ENCODE measurements at regions not wholly inside any gene's neighbourhood (a gene's known extent, or its start where the extent isn't known, plus 50 kb on each side); places are given as distances from the start of the nearest gene placed in this dataset.
"Not testable (repeated sequence)": the region's sequence is repeated elsewhere in the genome, so short reads cannot be mapped to it uniquely, and the experiment has no call there.

- ATAC-seq (ENCODE audit: insufficient number of reproducible peaks, low FRiP score, low read depth) (no peak), DNase-seq (ENCODE audit: low spot score) (no peak)
- Histone ChIP-seq H3K36me3 (no peaks in the 10 kb centered on the region), H3K4me1 (ENCODE audit: control insufficient read depth in 1 of 2, low read depth in 2 of 2) (no peaks in the 10 kb centered on the region), H3K4me3 (no peak overlapping the region), H3K27ac (no peak overlapping the region), H3K27me3 (replicated peaks; ENCODE audit: insufficient read depth) (no peaks in the 10 kb centered on the region), H3K9me3 (no peaks in the 10 kb centered on the region)
- no peak for TF ChIP-seq CTCF (IDR thresholded peaks at IDR 0.05)
These were observed 297.7 kb upstream of the CLEC14A start for GRCh38 chr14:38553586-38553985.

- no peaks in the 10 kb centered on the region for H3K4me1 ChIP-seq (ENCODE audit: control insufficient read depth in 1 of 2, low read depth in 2 of 2)
- TF ChIP-seq CTCF (IDR thresholded peaks at IDR 0.05) = no peak
- H3K27me3 ChIP-seq (replicated peaks; ENCODE audit: insufficient read depth) = no peaks in the 10 kb centered on the region
- no peak overlapping the region for H3K27ac ChIP-seq
- no peaks in the 10 kb centered on the region for H3K36me3 ChIP-seq
- no peak overlapping the region for H3K4me3 ChIP-seq
- DNase-seq (ENCODE audit: low spot score) (no peak), ATAC-seq (ENCODE audit: insufficient number of reproducible peaks, low FRiP score, low read depth) (no peak)
- no peaks in the 10 kb centered on the region for H3K9me3 ChIP-seq
These were observed 293.7 kb upstream of the CLEC14A start for GRCh38 chr14:38549564-38549963.

GRCh38 chr14:38547961-38548490 is 292.1 kb upstream of the CLEC14A start:
- TF ChIP-seq CTCF (IDR thresholded peaks at IDR 0.05) = no peak
- H3K36me3 ChIP-seq = no peaks in the 10 kb centered on the region
- DNase-seq (ENCODE audit: low spot score) (no peak), ATAC-seq (ENCODE audit: insufficient number of reproducible peaks, low FRiP score, low read depth) (no peak)
- no peak overlapping the region for H3K4me3 ChIP-seq
- no peaks in the 10 kb centered on the region for H3K4me1 ChIP-seq (ENCODE audit: control insufficient read depth in 1 of 2, low read depth in 2 of 2)
- H3K27me3 ChIP-seq (replicated peaks; ENCODE audit: insufficient read depth) = no peaks in the 10 kb centered on the region
- H3K27ac ChIP-seq = no peak overlapping the region
- no peaks in the 10 kb centered on the region for H3K9me3 ChIP-seq

GRCh38 chr14:38546932-38547551 is 291.1 kb upstream of the CLEC14A start:
- Histone ChIP-seq H3K27ac (no peak overlapping the region), H3K4me1 (ENCODE audit: control insufficient read depth in 1 of 2, low read depth in 2 of 2) (no peaks in the 10 kb centered on the region), H3K9me3 (no peaks in the 10 kb centered on the region), H3K27me3 (replicated peaks; ENCODE audit: insufficient read depth) (no peaks in the 10 kb centered on the region), H3K4me3 (no peak overlapping the region), H3K36me3 (no peaks in the 10 kb centered on the region)
- DNase-seq (ENCODE audit: low spot score) (no peak), ATAC-seq (ENCODE audit: insufficient number of reproducible peaks, low FRiP score, low read depth) (no peak)
- TF ChIP-seq CTCF (IDR thresholded peaks at IDR 0.05) = no peak

GRCh38 chr14:38544776-38545175 is 288.9 kb upstream of the CLEC14A start:
- Histone ChIP-seq H3K4me3 (no peak overlapping the region), H3K27me3 (replicated peaks; ENCODE audit: insufficient read depth) (no peaks in the 10 kb centered on the region), H3K27ac (no peak overlapping the region), H3K4me1 (ENCODE audit: control insufficient read depth in 1 of 2, low read depth in 2 of 2) (no peaks in the 10 kb centered on the region), H3K36me3 (no peaks in the 10 kb centered on the region), H3K9me3 (no peaks in the 10 kb centered on the region)
- DNase-seq (ENCODE audit: low spot score) = no peak
- no peak for TF ChIP-seq CTCF (IDR thresholded peaks at IDR 0.05)
- no peak for ATAC-seq (ENCODE audit: insufficient number of reproducible peaks, low FRiP score, low read depth)

GRCh38 chr14:38543851-38544250 is 288.0 kb upstream of the CLEC14A start:
- not testable (repeated sequence) for H3K27me3 ChIP-seq (replicated peaks; ENCODE audit: insufficient read depth); H3K4me1 ChIP-seq (ENCODE audit: control insufficient read depth in 1 of 2, low read depth in 2 of 2); ATAC-seq (ENCODE audit: insufficient number of reproducible peaks, low FRiP score, low read depth); H3K27ac ChIP-seq; H3K9me3 ChIP-seq; DNase-seq (ENCODE audit: low spot score); H3K36me3 ChIP-seq; H3K4me3 ChIP-seq

GRCh38 chr14:38538053-38538452 is 282.2 kb upstream of the CLEC14A start:
- H3K27ac ChIP-seq; H3K4me1 ChIP-seq (ENCODE audit: control insufficient read depth in 1 of 2, low read depth in 2 of 2); H3K36me3 ChIP-seq; H3K27me3 ChIP-seq (replicated peaks; ENCODE audit: insufficient read depth); ATAC-seq (ENCODE audit: insufficient number of reproducible peaks, low FRiP score, low read depth); H3K9me3 ChIP-seq; H3K4me3 ChIP-seq; DNase-seq (ENCODE audit: low spot score): not testable (repeated sequence)
